HUES6 (cell line): ENCODE measurements at regions not wholly inside any gene's neighbourhood (a gene's known extent, or its start where the extent isn't known, plus 50 kb on each side); places are given as distances from the start of the nearest gene placed in this dataset.

ENCODE experiments used
- H3K27ac ChIP-seq: 2 replicates; pipeline ENCODE4 v1.7.0; 2013; ENCODE audit warnings: low read depth, mild to moderate bottlenecking, low read length, inconsistent platforms
- H3K27me3 ChIP-seq: 2 replicates; pipeline ENCODE4 v1.6.1; 2013; ENCODE audit warnings: low read length; ENCODE audit not compliant: control insufficient read depth, insufficient read depth
- H3K36me3 ChIP-seq: 2 replicates; pipeline ENCODE4 v1.6.1; 2013; ENCODE audit warnings: low read length; ENCODE audit not compliant: control insufficient read depth, insufficient read depth
- H3K4me1 ChIP-seq: 2 replicates; pipeline ENCODE4 v1.6.1; 2013; ENCODE audit warnings: low read length; ENCODE audit not compliant: control insufficient read depth, insufficient read depth
- H3K4me3 ChIP-seq: 2 replicates; pipeline ENCODE4 v1.5.1; 2013; ENCODE audit warnings: low read depth, low read length
- H3K9ac ChIP-seq: one replicate; pipeline ENCODE4 v1.6.1; 2013; ENCODE audit warnings: mild to moderate bottlenecking, low read length
- H3K9me3 ChIP-seq: 2 replicates; pipeline ENCODE4 v1.6.1; 2013; ENCODE audit warnings: low read depth, low read length; ENCODE audit not compliant: control insufficient read depth, insufficient read depth

DNA sequence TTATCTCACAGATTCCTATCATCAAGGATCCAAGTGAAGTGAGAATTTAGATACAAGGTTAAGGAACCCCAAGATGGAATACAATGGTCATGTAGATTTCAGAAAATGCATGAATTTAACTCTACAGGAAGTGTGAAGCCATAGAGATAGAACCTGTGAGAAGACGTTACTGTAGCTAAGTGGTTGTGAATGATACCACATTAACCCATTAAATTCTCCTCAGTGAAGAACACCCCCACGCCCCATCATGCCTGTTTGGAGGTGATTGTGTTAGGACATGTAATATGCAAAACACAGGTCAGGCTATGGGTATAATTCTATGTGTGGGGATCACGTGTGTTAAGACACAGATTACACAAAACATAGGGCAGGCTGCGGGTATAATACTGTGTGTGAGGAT, 1166.7 kb downstream of the EFNB2 start:
- Histone ChIP-seq H3K27ac (no peak overlapping the region), H3K9me3 (no peaks in the 10 kb centered on the region), H3K36me3 (no peaks in the 10 kb centered on the region), H3K4me3 (no peak overlapping the region), H3K4me1 (peaks cover 2% of the 10 kb centered on the region; the same call in 1 of the 2 replicates), H3K9ac (no peak overlapping the region), H3K27me3 (no peaks in the 10 kb centered on the region)

DNA sequence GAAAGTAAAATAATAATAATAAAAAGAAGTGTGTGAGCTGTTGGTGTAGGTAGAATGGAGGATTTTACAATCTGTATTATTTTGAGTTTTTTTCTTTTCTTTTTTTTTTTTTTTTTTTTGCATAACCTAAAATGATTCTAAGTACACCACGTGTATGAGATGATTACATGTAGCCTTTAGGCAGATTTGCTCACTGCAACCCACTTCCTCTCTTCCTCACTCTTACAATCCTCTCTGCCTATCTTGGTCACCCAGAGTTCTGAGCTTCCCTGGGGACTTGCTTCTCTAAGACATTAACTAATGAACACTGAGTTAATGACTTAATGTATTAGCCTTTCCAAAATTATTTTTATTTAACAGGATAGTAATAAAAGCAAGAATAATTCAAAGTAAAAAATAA, 1169.6 kb downstream of the EFNB2 start:
- no peak overlapping the region for H3K9ac ChIP-seq
- H3K4me1 ChIP-seq = peaks cover 6% of the 10 kb centered on the region; the same call in 1 of the 2 replicates
- no peaks in the 10 kb centered on the region for H3K27me3 ChIP-seq
- H3K4me3 ChIP-seq = no peak overlapping the region
- no peaks in the 10 kb centered on the region for H3K36me3 ChIP-seq
- no peaks in the 10 kb centered on the region for H3K9me3 ChIP-seq
- no peak overlapping the region for H3K27ac ChIP-seq

DNA sequence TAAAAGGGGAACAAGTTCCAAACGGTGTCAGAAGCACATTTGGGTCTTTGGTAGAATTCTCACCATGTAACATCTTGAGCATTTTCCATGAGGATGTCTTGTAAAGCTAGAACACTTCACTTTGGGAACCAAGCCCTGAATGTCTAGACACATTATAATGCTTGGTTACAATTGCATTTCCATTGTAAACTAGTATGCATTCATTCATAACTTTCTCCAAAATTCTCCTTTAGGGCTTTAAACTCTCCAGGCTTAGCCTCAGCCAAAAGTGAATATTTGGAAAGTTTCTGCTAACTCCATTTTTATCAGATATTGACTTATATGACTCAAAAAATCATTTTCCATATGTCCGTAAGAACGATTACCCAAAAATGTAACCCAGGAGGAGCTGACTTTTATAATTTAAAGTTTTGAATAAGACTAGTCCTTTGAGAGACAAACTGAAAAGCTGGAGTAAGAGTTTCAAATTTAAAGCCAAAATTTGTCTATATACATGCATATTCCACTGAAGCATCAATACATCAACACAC, 1170.4 kb downstream of the EFNB2 start:
- Histone ChIP-seq H3K27ac (no peak overlapping the region), H3K4me1 (peaks cover 6% of the 10 kb centered on the region; the same call in 1 of the 2 replicates), H3K9me3 (no peaks in the 10 kb centered on the region), H3K4me3 (no peak overlapping the region), H3K36me3 (no peaks in the 10 kb centered on the region), H3K9ac (no peak overlapping the region), H3K27me3 (no peaks in the 10 kb centered on the region)

DNA sequence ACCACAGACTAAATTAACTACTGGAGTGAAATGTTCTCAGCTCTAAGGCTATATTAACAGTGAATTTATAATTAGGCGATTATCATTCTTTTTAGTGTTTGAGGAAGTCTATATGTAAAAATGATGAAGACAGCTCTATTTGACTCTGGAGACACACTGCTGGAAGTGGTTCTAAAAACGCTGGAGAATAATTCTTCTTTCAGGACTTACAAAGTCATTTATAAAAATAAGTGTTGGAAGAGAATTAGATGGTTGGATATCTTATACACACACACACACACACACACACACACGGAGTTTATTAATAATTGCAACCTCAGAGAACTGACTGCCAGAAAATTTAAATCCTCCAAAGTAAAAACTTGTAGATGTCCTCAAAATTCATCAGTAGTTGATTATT, 1171.3 kb downstream of the EFNB2 start:
- Histone ChIP-seq H3K36me3 (no peaks in the 10 kb centered on the region), H3K4me1 (peaks cover 6% of the 10 kb centered on the region; the same call in 1 of the 2 replicates), H3K4me3 (no peak overlapping the region), H3K9ac (no peak overlapping the region), H3K27ac (no peak overlapping the region), H3K9me3 (no peaks in the 10 kb centered on the region), H3K27me3 (no peaks in the 10 kb centered on the region)

DNA sequence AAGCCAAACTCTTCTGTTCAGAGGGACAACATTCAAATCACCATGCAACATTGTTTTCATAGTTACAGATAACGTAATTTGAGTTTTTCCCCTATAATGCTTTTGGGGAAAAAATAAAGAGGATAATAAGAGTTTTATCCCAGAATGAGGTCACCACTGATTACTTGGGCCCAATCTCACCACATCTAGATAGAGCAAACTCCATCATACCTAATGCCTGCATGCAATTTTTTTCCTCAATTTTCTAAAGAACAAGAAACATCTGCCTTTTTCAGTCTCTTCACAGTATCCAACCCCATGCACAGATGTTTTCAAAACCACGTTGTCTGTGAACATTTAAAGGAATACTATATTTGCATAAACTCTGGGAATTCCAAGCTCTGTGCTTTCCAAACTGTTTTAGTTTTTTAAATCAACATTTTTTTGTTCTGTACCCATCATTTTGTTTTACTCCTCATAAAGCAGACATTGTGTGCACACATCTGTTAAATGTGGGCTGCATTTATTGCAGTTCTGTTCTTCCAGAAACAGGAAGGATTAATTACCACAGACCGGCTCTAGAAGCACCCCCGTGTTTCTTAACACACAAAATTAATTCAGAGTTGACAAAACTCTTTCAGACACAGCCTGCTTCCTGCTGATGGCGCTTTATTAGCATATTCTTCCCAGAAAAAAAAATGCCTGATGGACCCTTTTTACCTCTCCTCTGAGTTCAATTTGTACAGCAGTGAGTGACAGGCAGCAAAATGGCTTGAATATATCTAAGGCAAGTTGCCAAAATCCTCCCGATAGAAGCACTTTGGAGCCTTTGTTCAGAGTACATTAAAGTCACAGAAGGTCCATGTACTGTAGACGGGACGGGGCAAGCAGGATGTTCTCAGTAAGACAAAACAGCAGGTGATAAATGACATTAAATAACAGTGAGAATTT, 1171.9 kb downstream of the EFNB2 start:
- Histone ChIP-seq H3K27me3 (no peaks in the 10 kb centered on the region), H3K9me3 (0 out of 2 replicates have a peak, but pooled peaks cover 4% of the 10 kb centered on the region), H3K36me3 (no peaks in the 10 kb centered on the region), H3K4me3 (no peak overlapping the region), H3K27ac (no peak overlapping the region), H3K9ac (no peak overlapping the region), H3K4me1 (peaks cover 6% of the 10 kb centered on the region; the same call in 1 of the 2 replicates)

DNA sequence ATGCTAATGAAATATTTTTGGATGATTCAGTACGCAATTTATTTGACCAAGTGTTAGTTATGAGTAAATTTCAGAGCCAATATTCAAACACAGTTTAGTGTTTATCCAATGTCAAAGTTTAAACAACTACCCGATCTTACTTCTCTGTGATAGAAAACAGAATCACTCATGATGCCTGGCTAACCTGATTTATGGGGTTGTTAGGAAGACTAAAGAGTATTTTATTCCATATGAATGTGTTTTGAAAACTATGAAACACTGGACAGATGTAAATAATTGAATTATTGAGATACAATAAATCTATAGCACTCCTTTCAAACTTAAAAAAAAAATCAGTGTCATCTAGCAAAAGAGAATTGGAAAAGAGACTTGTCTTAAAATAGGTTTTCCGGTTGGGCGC, 1181.8 kb downstream of the EFNB2 start:
- no peaks in the 10 kb centered on the region for H3K4me1 ChIP-seq
- no peak overlapping the region for H3K9ac ChIP-seq
- H3K9me3 ChIP-seq = 0 out of 2 replicates have a peak, but pooled peaks cover 4% of the 10 kb centered on the region
- no peaks in the 10 kb centered on the region for H3K27me3 ChIP-seq
- no peak overlapping the region for H3K27ac ChIP-seq
- H3K36me3 ChIP-seq = no peaks in the 10 kb centered on the region
- no peak overlapping the region for H3K4me3 ChIP-seq

DNA sequence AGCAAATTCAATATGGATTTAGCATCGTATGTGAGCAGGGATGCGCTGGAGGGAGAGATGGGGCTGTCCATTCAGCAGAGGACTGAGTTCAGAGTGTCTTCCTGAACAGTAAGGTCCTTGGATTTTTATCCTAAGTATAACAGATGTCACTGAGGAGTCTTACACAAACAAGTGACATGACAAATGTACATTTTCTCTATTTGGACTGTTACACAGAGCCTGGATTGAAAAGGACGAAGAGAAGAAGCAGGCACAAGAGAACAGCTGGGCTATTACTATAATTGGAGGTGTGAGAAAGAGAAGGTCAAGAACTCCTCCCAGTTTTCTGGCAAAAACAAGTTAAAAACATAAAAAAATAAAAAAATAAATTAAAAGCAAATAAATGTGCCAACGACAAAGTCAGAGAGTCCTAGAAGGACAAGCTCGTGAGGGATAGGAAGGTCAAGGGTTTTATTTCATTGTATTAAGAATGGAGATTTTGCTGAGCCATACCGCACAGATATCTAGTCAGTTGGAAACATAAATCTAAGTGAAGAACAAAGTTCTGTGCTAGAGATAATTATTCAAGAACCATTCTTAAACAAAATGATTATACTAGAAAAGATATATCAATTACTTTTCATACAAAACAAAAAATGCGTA, 1186.3 kb downstream of the EFNB2 start:
- Histone ChIP-seq H3K9ac (no peak overlapping the region), H3K4me1 (no peaks in the 10 kb centered on the region), H3K9me3 (no peaks in the 10 kb centered on the region), H3K27ac (no peak overlapping the region), H3K36me3 (no peaks in the 10 kb centered on the region), H3K4me3 (no peak overlapping the region), H3K27me3 (no peaks in the 10 kb centered on the region)

DNA sequence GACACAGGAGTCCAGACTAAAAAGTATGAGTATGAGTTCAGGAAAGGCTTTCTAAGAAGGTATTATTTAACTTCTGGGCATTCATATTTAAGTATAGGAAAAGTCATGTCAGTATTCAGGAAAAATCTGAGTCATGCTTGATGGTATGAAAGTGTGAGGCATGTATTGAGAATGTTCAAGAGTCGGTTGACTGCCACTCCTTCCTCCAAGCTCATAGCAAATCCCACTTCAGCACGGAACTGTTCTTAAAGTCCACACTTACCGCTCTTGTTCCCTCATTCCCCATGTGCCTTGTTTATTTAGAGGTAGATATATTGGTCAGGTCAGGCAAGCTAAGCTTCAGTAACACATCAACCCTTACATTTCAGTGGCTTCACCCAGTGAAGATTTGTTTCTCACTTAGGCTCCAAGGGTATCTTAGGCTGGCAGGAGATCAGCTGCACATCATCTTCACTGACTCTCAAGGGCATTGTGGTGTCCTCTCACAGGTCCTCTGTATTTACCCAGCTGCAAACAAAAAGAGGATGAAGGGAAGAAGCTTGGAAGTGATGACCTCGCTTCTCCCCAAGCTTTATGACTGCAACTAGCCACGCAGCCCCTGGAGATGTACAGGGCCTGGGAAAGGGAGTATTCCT, 1189.2 kb downstream of the EFNB2 start:
- Histone ChIP-seq H3K36me3 (no peaks in the 10 kb centered on the region), H3K9ac (no peak overlapping the region), H3K4me3 (no peak overlapping the region), H3K4me1 (no peaks in the 10 kb centered on the region), H3K27ac (no peak overlapping the region), H3K9me3 (no peaks in the 10 kb centered on the region), H3K27me3 (no peaks in the 10 kb centered on the region)

DNA sequence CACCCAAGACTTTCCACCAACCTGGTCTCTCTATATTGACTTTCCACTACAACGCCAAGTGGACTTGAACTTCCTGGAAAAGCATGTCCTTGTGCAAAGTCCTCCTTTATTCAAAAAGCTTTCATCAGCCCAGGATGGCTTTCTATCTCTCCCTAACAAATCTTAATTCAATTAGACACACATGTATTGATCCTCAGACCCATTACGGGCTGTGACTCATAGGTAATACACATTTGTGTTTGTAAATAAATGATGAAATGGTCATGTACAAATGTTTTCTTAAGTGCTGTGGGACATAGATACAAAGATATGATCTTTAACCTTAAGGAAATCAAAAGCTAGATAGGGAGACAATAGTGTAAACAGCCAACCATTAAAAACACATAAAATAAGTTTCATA, 1189.7 kb downstream of the EFNB2 start:
- no peaks in the 10 kb centered on the region for H3K36me3 ChIP-seq
- H3K9ac ChIP-seq = no peak overlapping the region
- no peak overlapping the region for H3K27ac ChIP-seq

DNA sequence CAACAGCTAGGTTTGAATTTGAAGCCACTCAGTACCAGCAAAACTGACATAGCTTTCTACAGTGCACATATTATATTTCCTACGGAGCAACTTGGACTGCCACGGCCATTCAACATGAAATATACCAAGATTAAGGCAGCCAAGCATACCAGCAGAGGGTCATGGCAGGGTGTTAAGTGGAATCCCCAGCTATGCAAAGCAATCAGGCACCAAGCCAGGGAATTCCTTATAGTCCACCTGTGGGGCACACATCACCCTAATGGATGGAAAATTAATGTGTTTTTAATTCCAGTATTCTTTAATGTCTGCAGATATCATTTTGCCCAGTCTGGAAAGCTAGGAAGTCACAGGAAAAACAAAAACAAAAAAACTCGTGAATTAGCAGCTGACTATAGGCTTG, 1190.3 kb downstream of the EFNB2 start:
- no peaks in the 10 kb centered on the region for H3K9me3 ChIP-seq
- no peaks in the 10 kb centered on the region for H3K4me1 ChIP-seq
- H3K27ac ChIP-seq = no peak overlapping the region
- H3K27me3 ChIP-seq = no peaks in the 10 kb centered on the region
- no peaks in the 10 kb centered on the region for H3K36me3 ChIP-seq
- H3K4me3 ChIP-seq = no peak overlapping the region
- H3K9ac ChIP-seq = no peak overlapping the region

More for the DNA sequence above, 1189.7 kb downstream of the EFNB2 start:
- Histone ChIP-seq H3K27me3 (no peaks in the 10 kb centered on the region), H3K9me3 (no peaks in the 10 kb centered on the region), H3K4me1 (no peaks in the 10 kb centered on the region), H3K4me3 (no peak overlapping the region)
